WTC11 (cell line): ENCODE measurements at regions not wholly inside any gene's neighbourhood (a gene's known extent, or its start where the extent isn't known, plus 50 kb on each side); places are given as distances from the start of the nearest gene placed in this dataset.

Source experiments
- CREB1 ChIP-seq: sonication (generic); formaldehyde crosslinking; IDR thresholded peaks from 2 replicates; pipeline ENCODE4 v1.8.0; 2023; ENCODE audit warnings: mild to moderate bottlenecking, missing genetic modification reagents
- CREM ChIP-seq: sonication (generic); formaldehyde crosslinking; IDR thresholded peaks from 2 replicates; pipeline ENCODE4 v1.8.1; 2022; ENCODE audit warnings: mild to moderate bottlenecking, missing genetic modification reagents, moderate library complexity
- FOXK1 ChIP-seq: sonication (generic); formaldehyde crosslinking; IDR thresholded peaks from 2 replicates; pipeline ENCODE4 v1.8.0; 2022; ENCODE audit warnings: mild to moderate bottlenecking, moderate library complexity, missing genetic modification reagents
- KAT7 ChIP-seq: sonication (generic); formaldehyde crosslinking; IDR thresholded peaks from 2 replicates; pipeline ENCODE4 v1.8.1; 2023; ENCODE audit warnings: missing genetic modification reagents, mild to moderate bottlenecking, borderline replicate concordance
- MXD4 ChIP-seq: fragments of 250-450 bp; sonication (Bioruptor Pico); IDR thresholded peaks from 2 replicates; pipeline ENCODE4 v1.8.0; 2021; ENCODE audit warnings: mild to moderate bottlenecking, moderate library complexity, borderline replicate concordance
- NFE2L1 ChIP-seq: sonication (generic); formaldehyde crosslinking; IDR thresholded peaks from 2 replicates; pipeline ENCODE4 v1.8.1; 2023; ENCODE audit warnings: missing genetic modification reagents
- NR3C1 ChIP-seq: sonication (generic); formaldehyde crosslinking; conservative IDR thresholded peaks from 2 replicates; pipeline ENCODE4 v1.8.1; 2023; ENCODE audit warnings: low read depth, mild to moderate bottlenecking, missing genetic modification reagents
- SMAD3 ChIP-seq: sonication (generic); formaldehyde crosslinking; IDR thresholded peaks from 2 replicates; pipeline ENCODE4 v1.8.0; 2022; ENCODE audit warnings: missing genetic modification reagents, mild to moderate bottlenecking, borderline replicate concordance
- SP1 ChIP-seq: sonication (generic); formaldehyde crosslinking; conservative IDR thresholded peaks from 2 replicates; pipeline ENCODE4 v1.8.1; 2022; ENCODE audit warnings: missing genetic modification reagents
- TCF7 ChIP-seq: sonication (generic); formaldehyde crosslinking; IDR thresholded peaks from 2 replicates; pipeline ENCODE4 v1.8.0; 2022; ENCODE audit warnings: mild to moderate bottlenecking, low read depth, missing genetic modification reagents, moderate library complexity
- TEAD4 ChIP-seq: sonication (generic); formaldehyde crosslinking; IDR thresholded peaks from 2 replicates; pipeline ENCODE4 v1.8.0; 2022; ENCODE audit warnings: mild to moderate bottlenecking, missing genetic modification reagents
- TF ChIP-seq, protein P1 (sequence below): fragments of 200-600 bp; IDR thresholded peaks from 2 replicates; pipeline ENCODE4 v1.8.0; 2022; ENCODE audit warnings: antibody characterized with exemption
- TF ChIP-seq, protein P2 (sequence below): fragments of 250-450 bp; sonication (Bioruptor Pico); IDR thresholded peaks from 2 replicates; pipeline ENCODE4 v1.9.0; 2021; ENCODE audit warnings: moderate library complexity, mild to moderate bottlenecking, inconsistent platforms, borderline replicate concordance
- TF ChIP-seq, protein P3 (sequence below): fragments of 250-450 bp; sonication (Bioruptor Pico); IDR thresholded peaks from 2 replicates; pipeline ENCODE4 v1.9.0; 2021; ENCODE audit warnings: mild to moderate bottlenecking, borderline replicate concordance

- TF ChIP-seq SMAD3, result no peak
- no peak for TF ChIP-seq KAT7 (CRISPR knock-in tag)
- TF ChIP-seq CREM, result no peak
- TF ChIP-seq NFE2L1, result no peak
- TF ChIP-seq, protein P1, sequence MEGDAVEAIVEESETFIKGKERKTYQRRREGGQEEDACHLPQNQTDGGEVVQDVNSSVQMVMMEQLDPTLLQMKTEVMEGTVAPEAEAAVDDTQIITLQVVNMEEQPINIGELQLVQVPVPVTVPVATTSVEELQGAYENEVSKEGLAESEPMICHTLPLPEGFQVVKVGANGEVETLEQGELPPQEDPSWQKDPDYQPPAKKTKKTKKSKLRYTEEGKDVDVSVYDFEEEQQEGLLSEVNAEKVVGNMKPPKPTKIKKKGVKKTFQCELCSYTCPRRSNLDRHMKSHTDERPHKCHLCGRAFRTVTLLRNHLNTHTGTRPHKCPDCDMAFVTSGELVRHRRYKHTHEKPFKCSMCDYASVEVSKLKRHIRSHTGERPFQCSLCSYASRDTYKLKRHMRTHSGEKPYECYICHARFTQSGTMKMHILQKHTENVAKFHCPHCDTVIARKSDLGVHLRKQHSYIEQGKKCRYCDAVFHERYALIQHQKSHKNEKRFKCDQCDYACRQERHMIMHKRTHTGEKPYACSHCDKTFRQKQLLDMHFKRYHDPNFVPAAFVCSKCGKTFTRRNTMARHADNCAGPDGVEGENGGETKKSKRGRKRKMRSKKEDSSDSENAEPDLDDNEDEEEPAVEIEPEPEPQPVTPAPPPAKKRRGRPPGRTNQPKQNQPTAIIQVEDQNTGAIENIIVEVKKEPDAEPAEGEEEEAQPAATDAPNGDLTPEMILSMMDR, result no peak
- TF ChIP-seq NR3C1 (CRISPR knock-in tag), result no peak
- TF ChIP-seq MXD4, result no peak
- TF ChIP-seq TCF7 (CRISPR knock-in tag), result no peak
- TF ChIP-seq CREB1 (CRISPR knock-in tag), result no peak
- TF ChIP-seq, protein P2, sequence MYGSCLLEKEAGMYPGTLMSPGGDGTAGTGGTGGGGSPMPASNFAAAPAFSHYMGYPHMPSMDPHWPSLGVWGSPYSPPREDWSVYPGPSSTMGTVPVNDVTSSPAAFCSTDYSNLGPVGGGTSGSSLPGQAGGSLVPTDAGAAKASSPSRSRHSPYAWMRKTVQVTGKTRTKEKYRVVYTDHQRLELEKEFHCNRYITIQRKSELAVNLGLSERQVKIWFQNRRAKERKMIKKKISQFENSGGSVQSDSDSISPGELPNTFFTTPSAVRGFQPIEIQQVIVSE (CRISPR knock-in tag), result no peak
- no peak for TF ChIP-seq FOXK1 (CRISPR knock-in tag)
- TF ChIP-seq, protein P3, sequence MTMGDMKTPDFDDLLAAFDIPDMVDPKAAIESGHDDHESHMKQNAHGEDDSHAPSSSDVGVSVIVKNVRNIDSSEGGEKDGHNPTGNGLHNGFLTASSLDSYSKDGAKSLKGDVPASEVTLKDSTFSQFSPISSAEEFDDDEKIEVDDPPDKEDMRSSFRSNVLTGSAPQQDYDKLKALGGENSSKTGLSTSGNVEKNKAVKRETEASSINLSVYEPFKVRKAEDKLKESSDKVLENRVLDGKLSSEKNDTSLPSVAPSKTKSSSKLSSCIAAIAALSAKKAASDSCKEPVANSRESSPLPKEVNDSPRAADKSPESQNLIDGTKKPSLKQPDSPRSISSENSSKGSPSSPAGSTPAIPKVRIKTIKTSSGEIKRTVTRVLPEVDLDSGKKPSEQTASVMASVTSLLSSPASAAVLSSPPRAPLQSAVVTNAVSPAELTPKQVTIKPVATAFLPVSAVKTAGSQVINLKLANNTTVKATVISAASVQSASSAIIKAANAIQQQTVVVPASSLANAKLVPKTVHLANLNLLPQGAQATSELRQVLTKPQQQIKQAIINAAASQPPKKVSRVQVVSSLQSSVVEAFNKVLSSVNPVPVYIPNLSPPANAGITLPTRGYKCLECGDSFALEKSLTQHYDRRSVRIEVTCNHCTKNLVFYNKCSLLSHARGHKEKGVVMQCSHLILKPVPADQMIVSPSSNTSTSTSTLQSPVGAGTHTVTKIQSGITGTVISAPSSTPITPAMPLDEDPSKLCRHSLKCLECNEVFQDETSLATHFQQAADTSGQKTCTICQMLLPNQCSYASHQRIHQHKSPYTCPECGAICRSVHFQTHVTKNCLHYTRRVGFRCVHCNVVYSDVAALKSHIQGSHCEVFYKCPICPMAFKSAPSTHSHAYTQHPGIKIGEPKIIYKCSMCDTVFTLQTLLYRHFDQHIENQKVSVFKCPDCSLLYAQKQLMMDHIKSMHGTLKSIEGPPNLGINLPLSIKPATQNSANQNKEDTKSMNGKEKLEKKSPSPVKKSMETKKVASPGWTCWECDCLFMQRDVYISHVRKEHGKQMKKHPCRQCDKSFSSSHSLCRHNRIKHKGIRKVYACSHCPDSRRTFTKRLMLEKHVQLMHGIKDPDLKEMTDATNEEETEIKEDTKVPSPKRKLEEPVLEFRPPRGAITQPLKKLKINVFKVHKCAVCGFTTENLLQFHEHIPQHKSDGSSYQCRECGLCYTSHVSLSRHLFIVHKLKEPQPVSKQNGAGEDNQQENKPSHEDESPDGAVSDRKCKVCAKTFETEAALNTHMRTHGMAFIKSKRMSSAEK (CRISPR knock-in tag), result no peak
- no peak for TF ChIP-seq SP1 (CRISPR knock-in tag)
- no peak for TF ChIP-seq TEAD4
These were observed 724.3 kb downstream of the ARAP2 start for GRCh38 chr4:35520059-35520458.
